ENCODE measurements at regions not wholly inside any gene's neighbourhood (a gene's known extent, or its start where the extent isn't known, plus 50 kb on each side); places are given as distances from the start of the nearest gene placed in this dataset.

- no peaks in the 10 kb centered on the region for H3K27me3 ChIP-seq
- intact Hi-C loops (cut with DNase I; ENCODE audit: low total_unique reads) = no loop called here
- TF ChIP-seq POLR2AphosphoS5 (IDR thresholded peaks at IDR 0.05) (no peak), CTCF (IDR thresholded peaks at IDR 0.05) (no peak), POLR2A (IDR thresholded peaks at IDR 0.05) (no peak), EP300 (IDR thresholded peaks at IDR 0.05) (no peak)
- H3K9me3 ChIP-seq = peaks cover 0 to 4% (median 0%) of the 10 kb centered on the region in 4 donors
- no peak overlapping the region for H3K27ac ChIP-seq
- H3K4me3 ChIP-seq = no peak overlapping the region
- H3K4me1 ChIP-seq = no peaks in the 10 kb centered on the region
- no peak for DNase-seq
- H3K36me3 ChIP-seq = no peaks in the 10 kb centered on the region
- WGBS, 5 donors = 65 to 87% (median 69%) methylated on average over 2 of the region's 2 CpGs
These were observed 439.5 kb downstream of the ACTL7B start for GRCh38 chr9:108416324-108416723.

- TF ChIP-seq EP300 (IDR thresholded peaks at IDR 0.05) (no peak), POLR2AphosphoS5 (IDR thresholded peaks at IDR 0.05) (no peak), POLR2A (IDR thresholded peaks at IDR 0.05) (no peak), CTCF (IDR thresholded peaks at IDR 0.05) (no peak)
- 76 to 98% (median 91%) methylated on average over 2 of the region's 2 CpGs for WGBS, 5 donors
- no peak overlapping the region for H3K27ac ChIP-seq
- peak in 1 of 2 donors; percentile 23 for DNase-seq
- intact Hi-C loops (cut with DNase I; ENCODE audit: low total_unique reads) = no loop called here
- H3K9me3 ChIP-seq = no peaks in the 10 kb centered on the region
- H3K36me3 ChIP-seq = no peaks in the 10 kb centered on the region
- no peaks in the 10 kb centered on the region for H3K4me1 ChIP-seq
- no peak overlapping the region for H3K4me3 ChIP-seq
- H3K27me3 ChIP-seq = no peaks in the 10 kb centered on the region
These were observed 442.0 kb downstream of the ACTL7B start for GRCh38 chr9:108413809-108414208.

- DNase-seq = no peak
- no peak overlapping the region for H3K27ac ChIP-seq
- H3K27me3 ChIP-seq = no peaks in the 10 kb centered on the region
- no peak overlapping the region for H3K4me3 ChIP-seq
- H3K9me3 ChIP-seq = no peaks in the 10 kb centered on the region
- H3K36me3 ChIP-seq = no peaks in the 10 kb centered on the region
- TF ChIP-seq POLR2A (IDR thresholded peaks at IDR 0.05) (no peak), EP300 (IDR thresholded peaks at IDR 0.05) (no peak), POLR2AphosphoS5 (IDR thresholded peaks at IDR 0.05) (no peak), CTCF (IDR thresholded peaks at IDR 0.05) (no peak)
- no peaks in the 10 kb centered on the region for H3K4me1 ChIP-seq
- intact Hi-C loops (cut with DNase I; ENCODE audit: low total_unique reads) = no loop called here
- 70 to 77% (median 75%) methylated on average over 4 of the region's 4 CpGs for WGBS, 5 donors
These were observed 443.0 kb downstream of the ACTL7B start for GRCh38 chr9:108412755-108413154.

GRCh38 chr9:108411632-108412031, 444.2 kb downstream of the ACTL7B start:
- H3K27me3 ChIP-seq = no peaks in the 10 kb centered on the region
- WGBS, 5 donors = 73 to 82% (median 79%) methylated on average over 1 of the region's 1 CpG
- H3K36me3 ChIP-seq = no peaks in the 10 kb centered on the region
- intact Hi-C loops (cut with DNase I; ENCODE audit: low total_unique reads) = no loop called here
- DNase-seq = no peak
- no peak overlapping the region for H3K27ac ChIP-seq
- no peaks in the 10 kb centered on the region for H3K4me1 ChIP-seq
- no peak overlapping the region for H3K4me3 ChIP-seq
- H3K9me3 ChIP-seq = no peaks in the 10 kb centered on the region
- TF ChIP-seq POLR2AphosphoS5 (IDR thresholded peaks at IDR 0.05) (no peak), CTCF (IDR thresholded peaks at IDR 0.05) (no peak), EP300 (IDR thresholded peaks at IDR 0.05) (no peak), POLR2A (IDR thresholded peaks at IDR 0.05) (no peak)
